EL (cell line): ENCODE measurements at regions not wholly inside any gene's neighbourhood (a gene's known extent, or its start where the extent isn't known, plus 50 kb on each side); places are given as distances from the start of the nearest gene placed in this dataset.
"Not testable (repeated sequence)": the region's sequence is repeated elsewhere in the genome, so short reads cannot be mapped to it uniquely, and the experiment has no call there.

Source experiments
- DNase-seq: peaks from one replicate; pipeline ENCODE4 v3.0.0-alpha.2; 2016

GRCh38 chr7:135872861-135873260 lies 104.3 kb downstream of the MTPN start:
- DNase-seq = not testable (repeated sequence)

GRCh38 chr7:135862586-135863340 lies 114.2 kb upstream of the FAM180A start:
- DNase-seq = no peak

GRCh38 chr7:135859538-135859937 lies 110.9 kb upstream of the FAM180A start:
- peak; percentile 41 for DNase-seq

- no peak for DNase-seq
Measured at GRCh38 chr7:135858851-135859250, 110.2 kb upstream of the FAM180A start.

GRCh38 chr7:135858379-135858778 lies 109.8 kb upstream of the FAM180A start:
- no peak for DNase-seq

GRCh38 chr7:135857519-135858274 lies 109.1 kb upstream of the FAM180A start:
- DNase-seq = no peak

- peak; percentile 37 for DNase-seq
Measured at GRCh38 chr7:135856356-135857144, 107.9 kb upstream of the FAM180A start.

- peak; percentile 21 for DNase-seq
Measured at GRCh38 chr7:135855846-135856245, 107.2 kb upstream of the FAM180A start.

GRCh38 chr7:135853499-135853898 lies 104.9 kb upstream of the FAM180A start:
- DNase-seq = peak; percentile 22

- no peak for DNase-seq
Measured at GRCh38 chr7:135853008-135853407, 104.4 kb upstream of the FAM180A start.

GRCh38 chr7:135847242-135847641 lies 98.6 kb upstream of the FAM180A start:
- DNase-seq = no peak

GRCh38 chr7:135846339-135846738 lies 97.7 kb upstream of the FAM180A start:
- DNase-seq = no peak

- DNase-seq = no peak
Measured at GRCh38 chr7:135845415-135846075, 96.9 kb upstream of the FAM180A start.

- no peak for DNase-seq
Measured at GRCh38 chr7:135844903-135845302, 96.3 kb upstream of the FAM180A start.

GRCh38 chr7:135843214-135843613 lies 94.6 kb upstream of the FAM180A start:
- no peak for DNase-seq

- DNase-seq = no peak
Measured at GRCh38 chr7:135842446-135843179, 94.0 kb upstream of the FAM180A start.

- no peak for DNase-seq
Measured at GRCh38 chr7:135840591-135840990, 92.0 kb upstream of the FAM180A start.

GRCh38 chr7:135837675-135838074 lies 89.1 kb upstream of the FAM180A start:
- DNase-seq = no peak

- no peak for DNase-seq
Measured at GRCh38 chr7:135834266-135834665, 85.7 kb upstream of the FAM180A start.

- DNase-seq = no peak
Measured at GRCh38 chr7:135833642-135834041, 85.0 kb upstream of the FAM180A start.

- no peak for DNase-seq
Measured at GRCh38 chr7:135831455-135832195, 83.0 kb upstream of the FAM180A start.
